ENCODE measurements at regions not wholly inside any gene's neighbourhood (a gene's known extent, or its start where the extent isn't known, plus 50 kb on each side); places are given as distances from the start of the nearest gene placed in this dataset.

DNA sequence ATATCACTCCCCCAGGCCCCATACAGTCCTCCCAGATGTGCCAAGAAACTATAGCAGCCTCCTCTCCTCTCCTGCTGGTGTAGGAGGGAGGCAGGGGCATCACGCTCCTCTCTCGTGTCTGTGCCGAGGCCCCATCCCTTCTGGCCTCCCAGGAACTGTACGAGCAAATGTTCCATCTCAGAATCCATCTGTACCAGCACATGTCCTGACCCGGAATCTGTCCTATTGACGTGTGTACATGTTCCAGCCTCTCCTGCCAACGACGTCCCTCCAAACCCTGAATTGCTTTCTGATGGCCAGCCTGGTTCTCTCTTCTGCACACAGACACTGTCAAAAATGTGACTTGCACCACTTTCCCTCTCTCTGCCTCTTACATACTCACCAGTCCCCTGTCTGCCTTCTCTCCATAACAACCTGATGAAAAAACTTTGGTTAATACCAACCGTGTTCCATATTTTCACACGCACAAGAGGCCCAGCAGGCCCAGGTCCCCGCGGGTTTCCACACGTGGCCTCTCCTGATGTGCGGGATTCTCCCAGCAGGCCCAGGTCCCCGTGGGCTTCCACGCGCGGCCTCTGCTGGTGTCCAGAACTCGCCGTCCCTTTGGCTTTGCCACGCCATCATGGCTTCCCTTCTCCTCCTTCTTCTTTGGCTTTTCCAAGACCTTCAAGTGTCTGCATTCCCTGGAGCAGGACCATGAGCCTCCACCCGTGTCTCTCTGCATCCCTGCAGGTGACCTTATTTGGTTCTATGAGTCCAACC, 125.2 kb upstream of the THBS2 start:
- TF ChIP-seq, protein P1, sequence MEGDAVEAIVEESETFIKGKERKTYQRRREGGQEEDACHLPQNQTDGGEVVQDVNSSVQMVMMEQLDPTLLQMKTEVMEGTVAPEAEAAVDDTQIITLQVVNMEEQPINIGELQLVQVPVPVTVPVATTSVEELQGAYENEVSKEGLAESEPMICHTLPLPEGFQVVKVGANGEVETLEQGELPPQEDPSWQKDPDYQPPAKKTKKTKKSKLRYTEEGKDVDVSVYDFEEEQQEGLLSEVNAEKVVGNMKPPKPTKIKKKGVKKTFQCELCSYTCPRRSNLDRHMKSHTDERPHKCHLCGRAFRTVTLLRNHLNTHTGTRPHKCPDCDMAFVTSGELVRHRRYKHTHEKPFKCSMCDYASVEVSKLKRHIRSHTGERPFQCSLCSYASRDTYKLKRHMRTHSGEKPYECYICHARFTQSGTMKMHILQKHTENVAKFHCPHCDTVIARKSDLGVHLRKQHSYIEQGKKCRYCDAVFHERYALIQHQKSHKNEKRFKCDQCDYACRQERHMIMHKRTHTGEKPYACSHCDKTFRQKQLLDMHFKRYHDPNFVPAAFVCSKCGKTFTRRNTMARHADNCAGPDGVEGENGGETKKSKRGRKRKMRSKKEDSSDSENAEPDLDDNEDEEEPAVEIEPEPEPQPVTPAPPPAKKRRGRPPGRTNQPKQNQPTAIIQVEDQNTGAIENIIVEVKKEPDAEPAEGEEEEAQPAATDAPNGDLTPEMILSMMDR (conservative IDR thresholded peaks at IDR 0.05; ENCODE audit: low read depth, low read length) = no peak
- no peak overlapping the region for H3K4me3 ChIP-seq (ENCODE audit: low read depth, low read length)
- DNase-seq (ENCODE audit: low read depth) = no peak

DNA sequence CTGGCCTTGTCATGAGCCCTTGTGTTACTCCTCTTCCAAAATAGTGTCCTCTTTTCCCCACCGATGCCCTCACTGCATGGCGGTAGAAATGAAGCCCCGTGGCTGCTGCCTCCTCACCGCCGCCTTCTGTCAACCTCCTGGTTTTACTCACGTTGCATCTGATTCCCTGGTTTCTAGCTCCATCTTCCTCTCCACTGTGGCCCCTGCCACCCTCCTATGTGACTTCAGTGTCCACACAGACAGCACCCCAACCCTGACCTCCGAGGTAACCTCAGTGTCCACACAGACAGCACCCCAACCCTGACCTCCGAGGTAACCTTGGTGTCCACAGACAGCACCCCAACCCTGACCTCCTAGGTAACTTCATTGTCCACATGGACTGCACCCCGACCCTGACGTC, 122.8 kb upstream of the THBS2 start:
- DNase-seq (ENCODE audit: low read depth) = no peak
- TF ChIP-seq, protein P1 (conservative IDR thresholded peaks at IDR 0.05; ENCODE audit: low read depth, low read length) = no peak

DNA sequence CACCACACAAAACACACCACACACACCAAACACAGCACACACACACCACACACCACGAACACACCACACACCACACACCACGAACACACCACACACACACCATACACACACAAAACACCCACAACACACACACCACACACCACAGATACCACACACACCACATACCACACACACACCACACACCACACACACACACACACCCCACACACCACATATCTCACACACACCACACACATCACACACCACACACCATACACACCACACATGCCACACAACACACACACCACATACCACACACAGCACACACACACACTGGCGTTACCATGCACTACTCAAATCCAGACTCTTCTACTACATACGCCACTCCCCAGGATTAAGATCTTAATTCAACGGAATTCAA, 118.9 kb upstream of the THBS2 start:
- no peak overlapping the region for H3K4me3 ChIP-seq (ENCODE audit: low read depth, low read length)
- TF ChIP-seq, protein P1 (conservative IDR thresholded peaks at IDR 0.05; ENCODE audit: low read depth, low read length) = no peak
- no peak for DNase-seq (ENCODE audit: low read depth)

More for the DNA sequence above, 122.8 kb upstream of the THBS2 start:
- H3K4me3 ChIP-seq (ENCODE audit: low read depth, low read length) = no peak overlapping the region

DNA sequence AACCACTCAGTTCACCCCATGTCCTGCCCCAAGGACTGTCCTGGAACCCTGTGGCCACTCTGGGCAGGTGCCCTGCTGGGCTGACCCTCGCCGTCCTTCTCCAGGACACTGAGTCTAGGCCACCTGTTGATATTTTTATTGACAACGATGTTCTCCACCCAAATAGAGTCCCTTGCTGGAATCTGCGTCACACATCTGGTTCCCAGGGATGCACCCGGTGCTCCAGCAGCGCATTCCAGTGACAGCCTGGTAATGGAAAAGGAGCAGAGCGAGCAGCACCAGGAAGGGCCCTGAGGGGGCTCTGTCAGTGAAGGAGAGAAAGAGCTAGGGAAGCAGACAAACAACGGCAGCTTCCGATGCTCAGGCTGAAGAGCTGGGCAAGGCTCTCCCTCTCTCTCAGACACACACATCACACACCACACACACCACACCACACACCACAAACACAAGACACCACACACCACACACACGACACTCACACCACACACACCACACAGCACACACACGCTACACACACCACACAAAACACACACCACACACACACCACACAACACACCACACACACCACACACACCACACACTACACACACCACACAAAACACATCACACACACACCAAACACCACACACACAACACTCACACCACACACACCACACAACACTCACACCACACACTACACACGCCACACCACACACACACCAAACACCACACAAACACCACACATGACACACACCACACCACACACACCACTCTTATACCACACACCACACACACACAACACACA, 117.9 kb upstream of the THBS2 start:
- DNase-seq (ENCODE audit: low read depth) = no peak
- no peak overlapping the region for H3K4me3 ChIP-seq (ENCODE audit: low read depth, low read length)
- TF ChIP-seq, protein P1 (conservative IDR thresholded peaks at IDR 0.05; ENCODE audit: low read depth, low read length) = no peak

DNA sequence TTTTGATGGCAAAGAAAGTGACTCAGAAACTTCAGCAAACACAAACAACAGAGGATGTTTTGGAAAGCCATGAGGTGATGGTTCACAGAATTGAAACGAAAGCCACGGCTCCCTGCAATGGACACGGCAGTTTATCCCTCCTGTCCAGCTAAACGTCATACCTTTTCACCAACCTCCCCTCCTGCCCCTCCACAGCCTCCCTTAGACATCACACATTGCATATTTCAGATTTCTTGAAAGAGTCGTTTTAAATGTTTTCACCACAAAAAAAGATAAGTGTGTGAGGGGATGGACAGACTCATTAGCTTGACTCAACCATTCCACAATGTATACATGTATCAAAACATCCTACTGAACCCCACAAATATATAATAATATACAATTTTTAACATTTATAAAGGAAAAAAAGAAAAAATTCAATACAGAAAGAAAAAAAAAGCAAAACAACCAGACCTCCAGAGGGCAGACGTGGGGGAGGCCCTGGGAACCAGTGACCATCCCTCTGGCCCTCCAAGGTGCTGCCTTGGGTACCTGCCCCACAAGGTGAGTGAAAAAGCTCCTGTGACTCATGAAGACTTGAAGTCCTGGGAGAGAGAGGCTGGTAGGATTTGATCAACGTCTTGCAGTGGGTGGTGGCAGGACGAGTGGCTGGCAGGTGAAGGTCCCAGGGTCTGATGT, 117.2 kb upstream of the THBS2 start:
- peak; percentile 22 for DNase-seq (ENCODE audit: low read depth)
- no peak overlapping the region for H3K4me3 ChIP-seq (ENCODE audit: low read depth, low read length)

DNA sequence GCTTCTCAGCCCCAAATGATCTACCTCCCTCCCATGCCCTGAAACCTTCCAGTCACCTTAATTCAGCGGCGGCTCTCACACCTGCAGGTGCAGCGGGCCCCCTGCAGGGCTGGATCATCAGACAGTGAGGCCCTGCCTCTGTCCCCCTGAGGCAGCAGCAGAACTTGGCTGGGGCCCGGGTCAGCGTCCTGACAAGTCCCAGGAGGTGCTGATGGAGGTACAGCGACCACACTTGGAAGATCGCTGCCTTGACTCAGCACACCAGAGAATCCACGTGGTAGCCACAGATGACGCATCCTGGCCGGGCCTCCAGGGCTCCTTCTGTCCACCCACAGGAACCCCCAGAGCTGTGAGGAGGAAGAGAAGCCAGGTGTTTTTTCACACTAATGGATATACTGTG, 116.4 kb upstream of the THBS2 start:
- TF ChIP-seq, protein P1 (conservative IDR thresholded peaks at IDR 0.05; ENCODE audit: low read depth, low read length) = no peak
- DNase-seq (ENCODE audit: low read depth) = no peak
- H3K4me3 ChIP-seq (ENCODE audit: low read depth, low read length) = no peak overlapping the region

More for the DNA sequence above, 117.2 kb upstream of the THBS2 start:
- TF ChIP-seq, protein P1 (conservative IDR thresholded peaks at IDR 0.05; ENCODE audit: low read depth, low read length) = peak; percentile 8

All from choroid plexus epithelial cell (primary cell).